Ovary (tissue), 7 donors: ENCODE measurements at regions not wholly inside any gene's neighbourhood (a gene's known extent, or its start where the extent isn't known, plus 50 kb on each side); places are given as distances from the start of the nearest gene placed in this dataset.
"Not testable (repeated sequence)": the region's sequence is repeated elsewhere in the genome, so short reads cannot be mapped to it uniquely, and the experiment has no call there.

Experiments used
- DNase-seq, 5 donors: peaks; one replicate each; pipeline ENCODE4 v3.0.0-alpha.2; 2019 to 2020
- H3K27ac ChIP-seq, 2 donors: fragments of 200-600 bp; one replicate each; pipeline versions ENCODE4 v1.5.1 to v1.8.0; 2019 to 2022
- H3K27me3 ChIP-seq: fragments of 200-600 bp; one replicate; pipeline ENCODE4 v1.8.0; 2022
- H3K36me3 ChIP-seq: fragments of 200-600 bp; sonication (generic); one replicate; pipeline ENCODE4 v1.5.1; 2019
- H3K4me1 ChIP-seq: one replicate; pipeline ENCODE4 v1.8.1; 2013; ENCODE audit warnings: mild to moderate bottlenecking, moderate library complexity; ENCODE audit not compliant: insufficient read depth
- H3K4me3 ChIP-seq: fragments of 200-600 bp; sonication (generic); one replicate; pipeline ENCODE4 v1.5.1; 2017
- H3K9me3 ChIP-seq, 2 donors: fragments of 200-600 bp in 1 of 2; sonication (generic) in 1 of 2; one replicate each; pipeline versions ENCODE4 v1.5.1 to v1.8.1; 2013 to 2019; ENCODE audit warnings: mild to moderate bottlenecking in 1 of 2, moderate library complexity in 1 of 2
- EP300 ChIP-seq: sonication (generic); formaldehyde crosslinking; IDR thresholded peaks from one replicate; pipeline ENCODE4 v1.6.1; 2017; ENCODE audit warnings: antibody characterized with exemption
- POLR2A ChIP-seq: fragments of 450-650 bp; IDR thresholded peaks from one replicate; pipeline ENCODE4 v1.6.1; 2017; ENCODE audit warnings: antibody characterized with exemption, mild to moderate bottlenecking, moderate library complexity
- WGBS, 3 donors: extraction: QIAGEN DNeasy Blood & Tissue Kit in 1 of 3; methylation state at CpG; one replicate each; pipeline versions ENCODE4 v1.1.5 to v1.1.7; 2013 to 2017; 5-methylcytosine and 5-hydroxymethylcytosine counted together
- intact Hi-C, 4 donors: fragments of 100-400 bp; cut with DNase I; formaldehyde crosslinking; loops; one replicate each; pipeline versions ENCODE4 v1.11.0 to v1.15.1; 2022 to 2023
- TF ChIP-seq, protein P1 (sequence below), 3 donors: fragments of 450-650 bp in 2 of 3; fragments of 200-600 bp in 1 of 3; IDR thresholded peaks; one replicate each; pipeline versions ENCODE4 v1.5.1 to v1.8.0; 2016 to 2022; ENCODE audit warnings: antibody characterized with exemption in 3 of 3, mild to moderate bottlenecking in 1 of 3
- donor health status: DM: no; HTN: no; CAD: no; lungs with moderate emphysema.
- donor health status: DM: no; HTN: no; CAD: no.
- donor health status: Bipolar disorder and iron deficiency.
- donor health status: DM: no; HTN: no; CAD: no.
- donor health status: DM: yes; HTN: yes; CAD: no.

DNA sequence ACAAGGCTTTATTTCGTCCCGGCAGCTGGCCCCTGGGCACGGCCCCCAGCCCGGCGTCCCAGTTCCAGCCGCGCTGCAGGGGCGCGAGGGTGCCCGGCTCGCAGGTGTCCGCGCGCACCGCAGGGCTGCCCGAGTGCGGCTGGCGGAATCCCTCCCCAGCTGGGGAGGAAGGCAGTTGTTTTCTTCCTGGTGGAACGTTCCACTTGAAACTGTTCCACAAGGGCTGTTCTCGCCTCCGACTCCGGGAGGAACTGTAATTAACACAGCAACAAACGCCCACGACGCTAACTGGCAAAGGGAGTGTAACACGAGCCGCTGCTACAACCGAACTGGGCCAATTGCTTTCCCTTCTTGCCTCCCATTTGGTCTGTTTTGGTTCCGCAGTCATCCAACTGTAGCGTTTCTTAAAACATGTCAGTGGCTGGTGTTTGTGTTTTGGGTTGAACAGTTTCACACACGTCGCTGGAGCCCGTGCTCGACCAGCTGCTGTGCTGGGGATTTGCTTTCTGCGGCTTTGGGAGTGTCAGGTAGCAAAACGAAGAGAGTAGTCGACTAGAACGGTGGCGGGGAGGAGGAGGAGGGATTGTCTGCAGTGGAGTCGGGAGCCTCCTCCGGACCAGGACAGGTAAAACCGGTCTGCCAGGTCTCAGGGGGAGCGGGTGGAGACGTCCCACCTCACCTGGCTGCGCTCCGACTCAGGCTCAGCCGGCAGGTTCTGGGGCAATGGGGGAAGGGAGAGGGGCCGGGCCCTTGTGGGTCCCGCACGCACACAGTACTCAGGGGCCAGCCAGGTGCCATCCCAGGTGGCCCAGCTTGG lies 131.6 kb upstream of the NIPBL start:
- peak overlapping the region; percentile 46 for H3K4me3 ChIP-seq
- intact Hi-C loops, result loop anchor here in 2 of 4 donors (10.0 kb wide), 3 partner anchors 130 to 260 kb away; partner anchors contain the start of gene NIPBL (in 1 of the 2)
- H3K27ac ChIP-seq, result peak overlapping the region; percentile 22 to 39
- peaks cover 3% of the 10 kb centered on the region for H3K4me1 ChIP-seq
- TF ChIP-seq POLR2A, result no peak
- TF ChIP-seq, protein P1, sequence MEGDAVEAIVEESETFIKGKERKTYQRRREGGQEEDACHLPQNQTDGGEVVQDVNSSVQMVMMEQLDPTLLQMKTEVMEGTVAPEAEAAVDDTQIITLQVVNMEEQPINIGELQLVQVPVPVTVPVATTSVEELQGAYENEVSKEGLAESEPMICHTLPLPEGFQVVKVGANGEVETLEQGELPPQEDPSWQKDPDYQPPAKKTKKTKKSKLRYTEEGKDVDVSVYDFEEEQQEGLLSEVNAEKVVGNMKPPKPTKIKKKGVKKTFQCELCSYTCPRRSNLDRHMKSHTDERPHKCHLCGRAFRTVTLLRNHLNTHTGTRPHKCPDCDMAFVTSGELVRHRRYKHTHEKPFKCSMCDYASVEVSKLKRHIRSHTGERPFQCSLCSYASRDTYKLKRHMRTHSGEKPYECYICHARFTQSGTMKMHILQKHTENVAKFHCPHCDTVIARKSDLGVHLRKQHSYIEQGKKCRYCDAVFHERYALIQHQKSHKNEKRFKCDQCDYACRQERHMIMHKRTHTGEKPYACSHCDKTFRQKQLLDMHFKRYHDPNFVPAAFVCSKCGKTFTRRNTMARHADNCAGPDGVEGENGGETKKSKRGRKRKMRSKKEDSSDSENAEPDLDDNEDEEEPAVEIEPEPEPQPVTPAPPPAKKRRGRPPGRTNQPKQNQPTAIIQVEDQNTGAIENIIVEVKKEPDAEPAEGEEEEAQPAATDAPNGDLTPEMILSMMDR (IDR thresholded peaks at IDR 0.05), result peak; percentile 15 to 56 (median 35)
- 0 to 1% (median 1%) methylated on average over 48 to 50 of the region's 50 CpGs for WGBS, 3 donors
- peak; percentile 47 to 60 (median 50) for DNase-seq
- H3K27me3 ChIP-seq, result no peaks in the 10 kb centered on the region
- H3K9me3 ChIP-seq, result no peaks in the 10 kb centered on the region
- H3K36me3 ChIP-seq, result no peaks in the 10 kb centered on the region

DNA sequence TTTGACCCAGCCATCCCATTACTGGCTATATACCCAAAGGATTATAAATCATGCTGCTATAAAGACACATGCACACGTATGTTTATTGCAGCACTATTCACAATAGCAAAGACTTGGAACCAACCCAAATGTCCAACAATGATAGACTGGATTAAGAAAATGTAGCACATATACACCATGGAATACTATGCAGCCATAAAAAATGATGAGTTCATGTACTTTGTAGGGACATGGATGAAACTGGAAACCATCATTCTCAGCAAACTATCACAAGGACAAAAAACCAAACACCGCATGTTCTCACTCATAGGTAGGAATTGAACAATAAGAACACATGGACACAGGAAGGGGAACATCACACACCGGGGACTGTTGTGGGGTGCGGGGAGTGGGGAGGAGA lies 128.8 kb upstream of the NIPBL start:
- not testable (repeated sequence) for H3K36me3 ChIP-seq, H3K27ac ChIP-seq, H3K4me1 ChIP-seq, H3K4me3 ChIP-seq, H3K9me3 ChIP-seq, H3K27me3 ChIP-seq, DNase-seq
- WGBS, 3 donors, result 96 to 100% (median 98%) methylated on average over 3 of the region's 4 CpGs
- intact Hi-C loops, result loop anchor here in 2 of 4 donors (10.0 kb wide), 3 partner anchors 127 to 257 kb away; partner anchors contain the start of gene NIPBL (in 1 of the 2)

DNA sequence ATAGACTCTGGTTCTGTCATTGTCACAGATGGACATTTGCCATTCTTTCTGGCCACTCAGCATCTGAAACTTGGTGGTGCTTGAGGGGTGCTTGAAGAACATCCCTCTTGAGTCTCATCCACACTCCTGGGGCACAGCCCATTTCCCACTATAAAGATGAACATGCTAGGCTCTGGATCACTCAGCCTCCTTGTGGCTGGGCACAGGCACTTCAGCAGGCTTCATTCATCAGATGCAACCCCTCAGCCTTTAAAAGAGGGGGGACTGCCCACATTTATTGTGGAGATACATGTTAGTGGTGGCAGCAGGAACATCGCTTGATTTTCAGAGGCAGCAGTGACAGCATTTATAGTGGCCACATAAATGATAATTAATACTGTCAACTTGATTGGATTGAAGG lies 124.7 kb upstream of the NIPBL start:
- H3K36me3 ChIP-seq, result no peaks in the 10 kb centered on the region
- no peak overlapping the region for H3K27ac ChIP-seq
- no peaks in the 10 kb centered on the region for H3K9me3 ChIP-seq
- H3K27me3 ChIP-seq, result no peaks in the 10 kb centered on the region
- no peaks in the 10 kb centered on the region for H3K4me1 ChIP-seq
- intact Hi-C loops, result no loop called here
- no peak for DNase-seq
- H3K4me3 ChIP-seq, result no peak overlapping the region
- 92 to 96% (median 93%) methylated on average over 1 of the region's 1 CpG for WGBS, 3 donors
- TF ChIP-seq, protein P1 (IDR thresholded peaks at IDR 0.05), result no peak
- TF ChIP-seq POLR2A, result no peak
- TF ChIP-seq EP300, result no peak

DNA sequence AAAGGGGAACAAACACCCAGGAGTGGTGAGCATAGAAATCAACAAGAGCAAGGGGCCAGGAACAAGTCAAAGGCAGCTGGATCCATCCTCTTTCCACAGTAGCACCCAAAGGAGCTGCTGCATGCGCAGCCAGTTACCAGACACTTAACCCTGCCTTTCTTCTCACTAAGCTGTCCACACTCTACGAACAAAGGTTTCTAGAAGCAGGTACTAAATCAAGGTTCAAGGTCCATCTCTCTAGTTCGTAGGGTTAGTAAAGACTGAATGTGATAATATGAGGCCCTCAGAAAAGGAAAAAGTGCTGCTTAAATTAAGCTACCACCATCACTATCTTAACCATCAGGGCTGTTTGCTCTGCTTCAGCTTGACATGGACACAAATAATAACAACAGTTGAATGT lies 121.2 kb upstream of the NIPBL start:
- no peak for DNase-seq
- intact Hi-C loops, result no loop called here
- Histone ChIP-seq H3K4me1 (no peaks in the 10 kb centered on the region), H3K4me3 (no peak overlapping the region), H3K9me3 (no peaks in the 10 kb centered on the region), H3K36me3 (no peaks in the 10 kb centered on the region), H3K27ac (no peak overlapping the region), H3K27me3 (no peaks in the 10 kb centered on the region)
- 80 to 83% (median 80%) methylated on average over 3 of the region's 3 CpGs for WGBS, 3 donors
- TF ChIP-seq EP300 (no peak), POLR2A (no peak)
- TF ChIP-seq, protein P1 (IDR thresholded peaks at IDR 0.05), result no peak

DNA sequence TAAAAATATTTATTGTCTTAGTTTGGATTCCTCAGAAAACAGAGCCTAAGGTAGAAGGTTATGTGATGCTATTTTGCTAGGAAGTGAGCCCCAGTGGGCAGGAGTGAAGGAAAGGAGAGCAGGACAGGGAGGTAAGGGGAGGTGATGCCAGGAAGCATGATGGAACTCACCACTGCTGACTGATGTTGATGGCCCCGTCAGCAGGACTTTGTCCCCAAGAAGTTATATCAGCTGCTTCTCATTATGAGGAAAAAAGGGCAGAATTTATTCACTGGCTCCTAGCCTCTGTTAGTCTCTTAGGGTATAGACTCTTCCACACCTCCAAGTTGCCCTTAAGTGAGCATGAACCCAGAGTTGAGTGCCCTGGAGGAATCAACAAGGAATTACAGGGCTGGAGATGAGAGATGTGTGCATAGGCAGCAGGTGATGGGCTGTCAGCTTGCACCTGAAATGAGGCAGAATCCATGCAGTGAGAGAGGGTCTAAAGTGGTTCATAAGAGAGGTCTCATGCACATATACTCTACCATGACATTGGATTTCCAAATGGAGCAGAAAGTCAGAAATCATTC lies 120.6 kb upstream of the NIPBL start:
- no peak for DNase-seq
- WGBS, 3 donors, result 69 to 89% (median 84%) methylated on average over 1 of the region's 1 CpG
- intact Hi-C loops, result no loop called here
- Histone ChIP-seq H3K4me1 (no peaks in the 10 kb centered on the region), H3K27ac (no peak overlapping the region), H3K27me3 (no peaks in the 10 kb centered on the region), H3K9me3 (no peaks in the 10 kb centered on the region), H3K36me3 (no peaks in the 10 kb centered on the region), H3K4me3 (no peak overlapping the region)
- TF ChIP-seq POLR2A, result no peak
- TF ChIP-seq EP300, result no peak
- TF ChIP-seq, protein P1 (IDR thresholded peaks at IDR 0.05), result no peak
